CD4-positive, alpha-beta T cell treated with Interleukin-6 for 4 hours (primary cell): ENCODE measurements at regions not wholly inside any gene's neighbourhood (a gene's known extent, or its start where the extent isn't known, plus 50 kb on each side); places are given as distances from the start of the nearest gene placed in this dataset.
A peak's percentile ranks its signal among the peaks of the same experiment; 100 is the strongest.
"Not testable (repeated sequence)": the region's sequence is repeated elsewhere in the genome, so short reads cannot be mapped to it uniquely, and the experiment has no call there.

Experiments used
- DNase-seq: peaks from one replicate; pipeline ENCODE4 v3.0.0-alpha.2; 2020; ENCODE audit warnings: mixed read lengths

GRCh38 chr17:47066841-47067682 lies 88.0 kb upstream of the RPRML start:
- DNase-seq, result peak; percentile 80

- DNase-seq, result no peak
These were observed 87.0 kb upstream of the RPRML start for GRCh38 chr17:47066095-47066494.

- no peak for DNase-seq
These were observed 85.6 kb upstream of the RPRML start for GRCh38 chr17:47064684-47065083.

- DNase-seq, result no peak
These were observed 84.4 kb upstream of the RPRML start for GRCh38 chr17:47063475-47063874.

- not testable (repeated sequence) for DNase-seq
These were observed 83.8 kb upstream of the RPRML start for GRCh38 chr17:47062851-47063250.

GRCh38 chr17:47060005-47060404 lies 81.0 kb upstream of the RPRML start:
- DNase-seq, result not testable (repeated sequence)

- DNase-seq, result no peak
These were observed 78.8 kb upstream of the RPRML start for GRCh38 chr17:47057830-47058229.

GRCh38 chr17:47057279-47057678 lies 78.2 kb upstream of the RPRML start:
- not testable (repeated sequence) for DNase-seq

- DNase-seq, result not testable (repeated sequence)
These were observed 77.6 kb upstream of the RPRML start for GRCh38 chr17:47056687-47057086.
